NCI-H2227 (cell line): ENCODE measurements at regions not wholly inside any gene's neighbourhood (a gene's known extent, or its start where the extent isn't known, plus 50 kb on each side); places are given as distances from the start of the nearest gene placed in this dataset.
"Not testable (repeated sequence)": the region's sequence is repeated elsewhere in the genome, so short reads cannot be mapped to it uniquely, and the experiment has no call there.

ENCODE experiments used
- DNase-seq: peaks from one replicate; lab custom pipeline; 2025; ENCODE audit not compliant: unreplicated experiment; lab: John Stamatoyannopoulos, UW

GRCh38 chrX:19229896-19230295 lies 107.6 kb upstream of the ADGRG2 start:
- not testable (repeated sequence) for DNase-seq

DNA sequence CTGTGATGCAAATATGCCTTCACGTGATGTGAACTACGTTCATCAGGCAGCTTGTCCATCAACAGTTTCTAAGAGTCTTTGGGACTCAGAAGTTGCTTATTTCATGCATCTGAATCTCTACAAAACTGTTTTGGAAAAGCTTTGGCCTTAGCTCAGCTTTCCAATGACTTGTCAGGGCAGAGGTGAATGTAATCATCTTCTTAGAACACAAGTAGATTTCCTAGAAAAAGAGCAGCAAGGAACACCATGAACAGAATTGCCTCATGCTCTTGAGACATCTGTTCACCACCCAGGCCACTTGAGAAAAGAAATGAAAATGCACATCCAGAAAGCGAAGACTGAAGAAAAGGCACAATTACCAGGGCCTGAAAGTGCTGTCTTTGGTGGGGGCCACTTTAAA lies 105.8 kb upstream of the PDHA1 start:
- no peak for DNase-seq

DNA sequence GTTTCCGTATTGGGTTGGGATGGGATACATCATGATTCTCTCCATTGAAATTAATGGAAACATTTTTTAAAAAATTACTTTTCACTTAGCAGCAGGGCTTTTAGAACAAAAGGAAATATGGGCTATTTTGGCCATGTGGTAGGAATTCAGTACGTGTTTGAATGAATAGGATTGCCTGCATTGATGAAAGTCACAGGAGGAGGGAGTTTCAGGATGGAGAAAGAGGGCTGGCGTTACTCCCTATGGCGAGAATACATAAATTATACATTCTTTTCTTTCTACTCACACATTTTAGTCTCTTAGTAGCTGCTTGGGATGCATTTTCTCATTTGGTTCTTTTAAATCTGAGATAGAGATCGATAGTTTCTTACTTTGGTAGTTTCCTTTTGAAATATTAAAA lies 100.3 kb upstream of the PDHA1 start:
- DNase-seq, result no peak

- DNase-seq, result not testable (repeated sequence)
Measured at GRCh38 chrX:19244921-19245320, 98.8 kb upstream of the PDHA1 start.

GRCh38 chrX:19245711-19246269 lies 97.9 kb upstream of the PDHA1 start:
- no peak for DNase-seq

DNA sequence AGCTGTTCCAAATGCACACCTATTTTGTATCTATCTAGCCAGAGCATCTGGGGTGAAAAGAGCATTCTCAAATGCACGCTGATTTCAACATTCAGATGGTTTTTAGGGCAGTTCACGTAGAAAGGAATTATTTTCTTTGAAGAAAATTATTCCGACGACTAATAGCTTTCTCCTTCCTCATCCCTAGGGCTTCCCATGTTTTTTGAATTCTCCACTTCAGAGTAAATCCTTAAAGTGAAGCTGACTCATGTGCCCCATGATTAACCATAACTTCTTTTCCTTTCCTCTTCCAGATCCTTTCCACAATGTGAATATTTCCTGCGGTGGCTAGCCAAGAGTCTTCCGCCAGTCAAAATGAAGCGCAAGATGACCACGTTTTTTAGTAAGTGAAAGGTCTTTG lies 86.7 kb upstream of the PDHA1 start:
- DNase-seq, result no peak

GRCh38 chrX:19261026-19261425 lies 82.7 kb upstream of the PDHA1 start:
- DNase-seq, result not testable (repeated sequence)

- DNase-seq, result no peak
Measured at GRCh38 chrX:19270727-19271126, 73.0 kb upstream of the PDHA1 start.

- no peak for DNase-seq
Measured at GRCh38 chrX:19272452-19272851, 71.3 kb upstream of the PDHA1 start.

DNA sequence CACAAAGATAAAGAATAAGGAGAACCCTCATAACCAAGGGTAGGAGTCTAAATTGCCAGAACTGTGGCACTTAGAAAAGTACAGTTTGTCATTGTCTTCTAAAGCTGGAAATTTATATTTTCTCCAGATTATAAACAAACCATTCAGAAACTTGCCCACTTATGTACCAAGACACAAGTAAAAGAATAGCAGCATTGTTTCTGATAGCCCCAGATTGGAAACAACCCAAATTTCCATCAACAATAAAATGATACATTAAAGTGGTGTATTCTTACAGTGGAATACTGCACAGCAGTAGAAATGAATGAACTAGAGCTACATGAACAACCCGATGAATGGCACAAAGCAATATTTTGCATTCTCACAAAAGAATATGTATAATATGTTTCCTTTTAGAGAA lies 63.1 kb upstream of the PDHA1 start:
- no peak for DNase-seq

DNA sequence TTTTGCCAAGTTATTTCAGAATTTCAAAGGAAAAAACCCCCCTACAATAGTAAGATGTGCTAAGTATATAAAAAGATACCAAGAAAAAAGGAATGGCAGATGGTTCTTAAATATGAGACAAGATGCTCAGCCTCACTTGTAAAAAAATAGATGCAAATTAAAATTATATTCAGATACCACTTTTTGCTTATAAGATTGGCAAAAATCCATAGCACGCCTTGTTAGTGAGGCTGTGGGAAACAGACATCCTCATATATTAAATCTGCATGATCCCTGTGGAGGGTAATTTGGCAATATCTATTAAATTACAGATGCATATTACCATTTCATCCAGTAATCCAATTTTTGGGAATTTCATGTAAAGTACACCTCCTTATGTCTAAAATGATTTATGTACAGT lies 62.5 kb upstream of the PDHA1 start:
- DNase-seq, result no peak

DNA sequence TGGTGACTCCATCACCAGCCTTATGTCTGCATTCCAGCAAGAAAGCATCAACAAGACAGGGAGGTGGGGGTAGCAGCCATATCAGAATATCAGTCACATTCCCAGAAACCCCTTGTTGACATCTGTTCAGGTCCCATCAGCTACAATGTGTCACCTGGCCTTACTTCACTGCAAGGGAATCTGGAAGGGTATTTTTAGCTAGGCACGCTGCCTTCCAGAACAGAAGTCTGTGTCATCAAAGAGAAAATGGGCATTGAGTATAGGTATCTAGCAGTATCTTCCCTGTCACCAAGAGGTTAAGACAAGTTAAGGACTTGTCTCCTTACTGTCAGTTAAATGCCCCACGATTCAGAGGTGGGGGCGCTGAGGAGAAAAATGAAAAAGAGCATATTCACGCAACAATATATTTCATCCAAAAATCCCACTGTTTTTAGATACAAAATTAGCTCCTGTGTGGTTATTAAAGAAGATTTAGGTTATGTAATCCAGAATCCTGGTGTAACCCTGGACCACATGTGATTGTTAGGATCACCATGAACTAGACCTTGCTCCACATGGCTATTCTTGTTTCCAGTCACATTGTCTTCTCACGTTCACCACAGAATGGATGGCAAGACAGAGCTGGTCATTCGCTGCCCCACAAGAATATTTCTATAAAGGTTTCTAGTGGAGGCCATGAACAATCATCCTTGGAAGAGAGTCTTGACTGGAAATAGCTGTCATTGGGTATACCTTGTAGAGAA lies 60.0 kb upstream of the PDHA1 start:
- no peak for DNase-seq

DNA sequence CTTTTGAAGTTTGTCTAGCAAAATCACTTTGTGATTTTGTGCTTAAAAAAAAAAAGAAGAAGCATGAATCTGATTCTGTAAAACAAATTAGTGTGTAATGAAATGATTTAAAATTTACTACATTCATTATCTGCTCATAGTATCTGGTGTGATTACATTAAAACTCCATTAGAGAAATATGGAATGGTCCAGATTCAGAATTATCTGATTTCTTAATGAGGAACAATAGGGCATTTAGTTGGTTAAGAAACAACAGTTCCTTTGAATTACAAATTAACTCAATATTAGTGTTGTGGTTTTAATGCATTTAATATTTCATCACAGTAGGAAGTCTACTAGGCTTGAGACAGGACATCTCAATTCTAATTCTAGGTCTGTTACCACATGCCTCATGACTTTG lies 57.9 kb upstream of the PDHA1 start:
- no peak for DNase-seq

GRCh38 chrX:19291086-19291485 lies 52.6 kb upstream of the PDHA1 start:
- DNase-seq, result no peak

DNA sequence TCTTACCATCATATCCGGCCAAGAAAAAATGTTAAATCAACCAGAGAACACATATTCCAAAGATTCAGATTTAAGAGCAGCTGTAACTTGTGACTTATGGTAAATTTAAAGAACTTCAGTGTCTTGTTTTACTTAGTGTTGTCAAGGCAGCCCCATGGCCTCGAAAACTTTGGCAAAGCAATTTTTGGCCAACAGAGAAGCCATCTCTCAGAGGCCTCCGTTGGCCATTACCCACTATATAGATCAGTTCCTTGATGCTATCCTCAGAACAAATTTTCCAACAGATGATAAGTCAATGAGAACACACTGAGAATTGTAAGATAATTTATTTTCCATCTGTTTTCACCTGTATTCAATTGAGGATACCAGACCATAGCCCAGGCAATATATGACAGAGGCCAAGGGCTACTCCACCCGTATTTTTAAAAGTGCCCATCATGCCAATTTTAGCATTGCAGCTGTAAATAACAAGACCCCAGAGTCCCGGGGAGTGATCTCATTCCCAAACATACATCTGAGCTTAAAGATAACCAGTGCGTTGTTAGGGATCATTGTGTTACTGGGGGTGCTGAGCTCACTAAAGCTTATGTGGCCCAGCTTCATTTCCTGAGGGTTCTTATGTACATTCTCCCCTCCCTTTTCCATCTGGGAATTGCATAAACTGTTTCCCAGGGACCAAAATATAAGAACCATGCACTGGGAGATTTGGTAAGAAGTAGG lies 50.0 kb upstream of the PDHA1 start:
- DNase-seq, result no peak
